Activated naive CD8-positive, alpha-beta T cell treated with anti-CD3 and anti-CD28 coated beads, Interleukin-2, amount 50 U/mL, for 24 hours (primary cell): ENCODE measurements at regions not wholly inside any gene's neighbourhood (a gene's known extent, or its start where the extent isn't known, plus 50 kb on each side); places are given as distances from the start of the nearest gene placed in this dataset.

Experiments used
- ATAC-seq: fragments of 150-1000 bp; cut with Tn5 transposase; one replicate; pipeline ENCODE4 v1.10.0; 2021
- DNase-seq: peaks from one replicate; pipeline ENCODE4 v3.0.0; 2021
- H3K27ac Mint-ChIP-seq: one replicate; pipeline ENCODE4 v1.8.0; 2021; ENCODE audit warnings: mild to moderate bottlenecking, mixed read lengths
- H3K27me3 Mint-ChIP-seq: one replicate; pipeline ENCODE4 v1.8.0; 2021; ENCODE audit warnings: mixed read lengths
- H3K36me3 Mint-ChIP-seq: one replicate; pipeline ENCODE4 v1.8.0; 2021; ENCODE audit warnings: low read depth, mixed read lengths
- H3K4me1 Mint-ChIP-seq: one replicate; pipeline ENCODE4 v1.8.0; 2021; ENCODE audit warnings: mixed read lengths
- H3K4me3 Mint-ChIP-seq: one replicate; pipeline ENCODE4 v1.8.0; 2021; ENCODE audit warnings: mild to moderate bottlenecking, moderate library complexity, mixed read lengths
- H3K9me3 Mint-ChIP-seq: one replicate; pipeline ENCODE4 v1.8.0; 2021; ENCODE audit warnings: mixed read lengths

DNA sequence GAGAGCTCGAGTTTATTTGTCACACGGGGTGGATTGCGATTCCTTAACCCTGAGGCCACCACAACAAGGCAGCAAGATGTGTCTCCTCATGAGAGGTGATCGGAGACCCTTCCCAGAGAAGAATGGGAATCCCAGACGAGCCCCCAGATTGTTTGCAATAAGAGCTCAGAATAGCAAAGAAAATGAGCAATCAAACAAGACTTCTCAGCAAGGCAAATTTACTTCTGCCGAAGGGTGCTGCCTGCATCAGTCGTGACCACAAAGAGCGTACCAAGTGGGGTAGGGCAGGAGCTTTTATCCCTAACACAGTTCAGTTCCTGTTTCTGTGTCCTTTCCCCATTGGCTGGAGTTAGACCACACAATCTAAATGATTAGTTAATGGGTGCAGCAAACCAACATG lies 237.5 kb upstream of the SYT4 start:
- DNase-seq, result no peak
- Mint-ChIP-seq H3K4me3 (no peak overlapping the region), H3K9me3 (peaks cover 21% of the 10 kb centered on the region), H3K27me3 (no peaks in the 10 kb centered on the region), H3K4me1 (no peaks in the 10 kb centered on the region), H3K27ac (no peak overlapping the region), H3K36me3 (no peaks in the 10 kb centered on the region)
- no peak for ATAC-seq

DNA sequence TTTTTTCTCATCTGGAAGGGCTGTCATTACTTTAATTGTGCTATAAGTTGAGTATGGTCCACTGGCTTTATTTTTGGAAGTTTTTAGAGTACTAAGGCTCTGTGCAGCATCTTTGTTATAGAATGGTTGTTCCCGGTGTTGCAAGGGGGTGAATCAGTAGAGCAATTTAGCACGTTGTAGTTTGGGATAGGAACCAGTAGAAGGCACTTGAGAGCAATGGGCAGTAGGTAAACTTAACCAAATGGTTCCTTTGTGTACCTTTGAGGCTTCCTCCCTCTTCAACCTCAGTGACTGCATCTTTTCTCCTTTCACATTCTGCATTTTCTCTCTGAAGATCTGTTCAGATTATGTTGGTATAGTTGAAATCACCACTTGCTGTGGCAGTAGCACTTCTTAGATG lies 238.2 kb upstream of the SYT4 start:
- Mint-ChIP-seq H3K4me3 (no peak overlapping the region), H3K36me3 (no peaks in the 10 kb centered on the region), H3K27ac (no peak overlapping the region), H3K4me1 (no peaks in the 10 kb centered on the region), H3K27me3 (no peaks in the 10 kb centered on the region), H3K9me3 (peaks cover 15% of the 10 kb centered on the region)
- DNase-seq (no peak), ATAC-seq (no peak)

DNA sequence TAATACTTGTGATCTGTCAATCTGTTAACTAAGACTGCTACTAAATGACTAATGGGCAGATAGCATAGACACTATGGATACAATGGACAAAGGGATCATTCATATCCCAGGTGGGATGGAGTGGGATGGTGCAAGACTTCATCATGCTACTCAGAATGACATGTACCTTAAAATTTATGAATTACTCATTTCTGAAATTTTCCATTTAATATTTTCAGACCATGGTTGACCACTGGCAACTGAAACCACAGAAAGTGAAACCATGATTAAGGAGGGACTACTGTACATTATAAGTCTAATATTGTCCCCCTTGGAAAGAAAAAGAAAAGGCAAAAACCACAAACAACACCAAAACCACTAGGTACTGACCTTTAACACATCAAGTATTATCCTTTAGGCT lies 247.0 kb upstream of the SYT4 start:
- Mint-ChIP-seq H3K4me1 (no peaks in the 10 kb centered on the region), H3K27me3 (no peaks in the 10 kb centered on the region), H3K4me3 (no peak overlapping the region), H3K27ac (no peak overlapping the region), H3K9me3 (no peaks in the 10 kb centered on the region), H3K36me3 (no peaks in the 10 kb centered on the region)
- no peak for DNase-seq
- ATAC-seq, result no peak

DNA sequence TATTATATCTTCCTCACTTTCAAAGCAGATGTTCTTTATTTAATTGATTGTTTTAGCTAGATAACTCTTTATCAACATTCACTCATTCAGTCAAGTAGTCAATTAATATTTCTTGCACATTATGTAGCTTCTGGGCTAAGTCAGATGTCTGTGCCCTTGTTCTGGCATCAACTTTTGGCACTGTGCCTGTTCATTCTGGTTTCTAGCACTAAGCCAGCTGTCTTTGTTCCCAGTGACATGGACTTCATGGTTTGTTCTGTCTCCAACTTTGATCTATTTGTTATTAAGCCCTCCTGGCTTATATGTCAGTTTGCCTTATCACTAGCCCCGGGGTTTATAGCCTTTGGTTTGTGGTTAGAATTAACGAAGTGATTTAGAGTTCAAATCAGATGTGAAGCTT lies 247.9 kb upstream of the SYT4 start:
- Mint-ChIP-seq H3K27me3 (no peaks in the 10 kb centered on the region), H3K27ac (no peak overlapping the region), H3K4me3 (no peak overlapping the region), H3K9me3 (no peaks in the 10 kb centered on the region), H3K36me3 (no peaks in the 10 kb centered on the region), H3K4me1 (no peaks in the 10 kb centered on the region)
- DNase-seq (no peak), ATAC-seq (no peak)

DNA sequence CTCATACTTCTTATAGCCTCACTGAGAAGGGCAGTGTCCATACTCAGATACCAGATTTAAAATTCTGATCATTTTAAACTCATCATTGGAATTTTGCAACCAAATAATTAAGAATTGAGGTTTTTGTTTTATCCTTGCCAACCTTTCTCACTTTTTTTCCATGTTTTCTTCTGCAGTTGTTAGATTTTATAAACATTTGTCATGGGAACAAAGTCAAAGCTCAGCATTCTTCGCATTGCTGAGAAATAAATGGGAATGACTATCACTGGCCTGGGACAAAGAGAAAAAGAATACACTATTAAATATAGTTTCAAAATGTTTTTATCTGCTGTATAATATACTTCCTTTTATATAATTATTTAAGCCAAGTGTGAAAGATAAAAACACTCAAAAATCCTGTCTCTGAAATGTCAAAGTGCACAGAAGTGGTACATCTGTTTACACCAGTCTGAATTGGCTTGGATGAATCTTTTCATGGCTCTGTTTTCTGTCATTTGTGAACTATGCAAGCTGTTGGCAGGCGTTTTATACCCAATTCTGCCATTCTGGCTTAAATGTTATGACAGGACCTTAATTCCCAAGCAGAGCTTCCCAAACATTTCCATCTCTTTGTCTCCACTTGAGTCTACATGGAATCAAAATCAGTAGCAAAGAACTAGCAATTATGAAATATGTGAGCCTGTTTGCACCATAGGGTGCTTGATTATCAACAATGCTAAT lies 249.3 kb upstream of the SYT4 start:
- Mint-ChIP-seq H3K36me3 (no peaks in the 10 kb centered on the region), H3K9me3 (no peaks in the 10 kb centered on the region), H3K4me3 (no peak overlapping the region)

DNA sequence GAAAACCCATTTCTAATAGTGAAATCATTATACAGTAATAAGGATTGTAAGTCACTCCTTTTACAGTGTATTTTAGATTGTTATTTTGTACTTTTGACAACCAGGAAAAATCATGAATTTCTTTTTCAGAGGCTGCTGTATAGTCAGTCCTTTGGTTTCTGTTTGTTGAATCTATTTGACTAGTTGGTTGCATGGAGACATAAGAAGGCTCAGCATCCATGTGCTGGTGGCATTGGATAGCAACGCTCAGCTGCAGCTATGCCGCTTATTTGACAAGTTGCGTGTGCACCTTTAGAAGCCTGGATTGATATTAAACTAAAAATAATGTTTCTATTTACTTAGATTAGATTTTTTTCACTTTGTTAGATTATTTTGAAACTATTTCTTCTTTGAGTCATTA lies 254.1 kb upstream of the SYT4 start:
- no peak overlapping the region for H3K27ac Mint-ChIP-seq
- no peaks in the 10 kb centered on the region for H3K36me3 Mint-ChIP-seq
- no peaks in the 10 kb centered on the region for H3K4me1 Mint-ChIP-seq
- no peaks in the 10 kb centered on the region for H3K27me3 Mint-ChIP-seq
- ATAC-seq (no peak), DNase-seq (no peak)
- H3K9me3 Mint-ChIP-seq, result peaks cover 4% of the 10 kb centered on the region
- no peak overlapping the region for H3K4me3 Mint-ChIP-seq

More for the DNA sequence above, 249.3 kb upstream of the SYT4 start:
- H3K27me3 Mint-ChIP-seq, result no peaks in the 10 kb centered on the region
- ATAC-seq (no peak), DNase-seq (no peak)
- no peak overlapping the region for H3K27ac Mint-ChIP-seq
- H3K4me1 Mint-ChIP-seq, result no peaks in the 10 kb centered on the region

DNA sequence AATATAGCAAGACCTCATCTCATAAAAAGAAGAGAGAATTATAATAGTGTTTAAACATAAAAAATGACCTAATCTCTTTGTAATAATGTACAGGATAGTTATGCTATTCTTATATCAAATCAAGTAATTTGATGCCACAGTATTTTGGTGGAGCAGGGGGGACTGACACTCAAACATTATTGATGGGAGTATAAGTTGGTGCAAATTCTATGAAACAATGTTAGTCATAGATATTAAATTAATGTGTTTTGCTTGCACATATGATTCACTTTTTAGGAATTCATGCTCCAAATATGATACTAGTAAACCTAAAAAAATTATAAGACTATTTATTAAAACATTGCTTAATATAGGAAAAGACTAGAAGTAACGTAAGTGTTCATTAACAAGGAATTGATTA lies 256.1 kb upstream of the SYT4 start:
- DNase-seq (no peak), ATAC-seq (no peak)
- Mint-ChIP-seq H3K4me3 (no peak overlapping the region), H3K27me3 (no peaks in the 10 kb centered on the region), H3K9me3 (peaks cover 4% of the 10 kb centered on the region), H3K4me1 (no peaks in the 10 kb centered on the region), H3K36me3 (no peaks in the 10 kb centered on the region), H3K27ac (no peak overlapping the region)

DNA sequence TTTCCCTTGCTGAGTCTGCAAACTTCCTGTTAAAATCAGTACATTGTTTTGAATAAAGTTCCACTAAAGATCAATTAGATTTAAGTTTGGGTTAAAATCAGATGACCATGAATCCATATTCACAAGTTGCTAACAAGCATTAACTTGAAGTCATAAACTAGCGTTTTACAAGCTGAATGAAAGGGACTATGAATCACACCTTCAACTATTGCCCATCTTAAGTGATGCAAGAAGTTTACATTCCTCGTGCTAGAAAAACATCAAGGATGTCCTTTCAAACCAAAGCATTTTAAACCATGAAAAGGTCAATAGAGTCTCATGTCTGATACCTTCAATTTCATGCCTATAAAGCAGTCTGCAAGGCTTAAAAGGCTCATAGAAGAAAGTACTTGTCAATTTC lies 257.2 kb upstream of the SYT4 start:
- Mint-ChIP-seq H3K27ac (no peak overlapping the region), H3K9me3 (peaks cover 4% of the 10 kb centered on the region), H3K4me1 (no peaks in the 10 kb centered on the region), H3K36me3 (no peaks in the 10 kb centered on the region), H3K27me3 (no peaks in the 10 kb centered on the region), H3K4me3 (no peak overlapping the region)
- DNase-seq (no peak), ATAC-seq (no peak)

DNA sequence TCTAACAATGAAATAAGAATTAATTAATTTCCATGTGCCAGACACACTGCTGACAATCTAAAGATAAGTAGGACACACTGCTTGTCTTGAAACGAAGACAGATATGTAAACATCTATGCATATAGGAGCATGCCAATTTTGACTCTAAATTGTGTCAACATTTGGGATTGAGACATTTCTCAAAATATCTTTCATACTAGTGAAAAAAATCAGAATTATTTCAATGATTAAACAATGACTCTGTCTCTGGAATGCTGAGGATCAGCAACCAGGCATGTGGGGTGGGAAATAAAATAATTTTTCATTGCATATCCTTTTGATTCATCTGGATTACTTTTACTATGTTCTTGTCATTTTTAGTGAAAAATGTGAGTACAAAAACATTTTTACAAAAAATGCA lies 262.6 kb upstream of the SYT4 start:
- H3K27ac Mint-ChIP-seq, result no peak overlapping the region

DNA sequence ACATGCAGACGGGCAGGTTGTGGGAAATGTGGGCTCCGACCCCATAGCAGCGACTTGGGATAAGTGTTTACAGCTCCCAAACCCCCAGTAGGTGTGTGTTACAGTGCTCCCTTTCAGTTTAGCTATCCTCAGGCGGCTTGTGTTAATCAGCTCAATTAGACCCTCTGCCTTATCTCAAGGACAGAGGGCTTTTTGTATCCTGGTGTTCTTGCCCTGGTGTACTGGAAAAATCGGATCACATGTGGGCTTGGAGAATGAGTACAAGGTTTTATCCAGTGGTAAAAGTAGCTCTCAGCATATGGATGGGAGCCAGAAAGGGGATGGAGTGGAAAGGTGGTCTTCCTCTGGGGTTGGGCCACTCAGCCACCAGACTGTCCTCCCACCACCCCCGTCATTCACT lies 264.7 kb upstream of the SYT4 start:
- Mint-ChIP-seq H3K9me3 (no peaks in the 10 kb centered on the region), H3K36me3 (no peaks in the 10 kb centered on the region), H3K27ac (no peak overlapping the region), H3K27me3 (no peaks in the 10 kb centered on the region), H3K4me3 (no peak overlapping the region), H3K4me1 (no peaks in the 10 kb centered on the region)
- DNase-seq, result no peak
- no peak for ATAC-seq

More for the DNA sequence above, 262.6 kb upstream of the SYT4 start:
- DNase-seq (no peak), ATAC-seq (no peak)
- H3K9me3 Mint-ChIP-seq, result peaks cover 4% of the 10 kb centered on the region
- H3K27me3 Mint-ChIP-seq, result no peaks in the 10 kb centered on the region
- H3K4me1 Mint-ChIP-seq, result no peaks in the 10 kb centered on the region
- no peaks in the 10 kb centered on the region for H3K36me3 Mint-ChIP-seq
- no peak overlapping the region for H3K4me3 Mint-ChIP-seq

DNA sequence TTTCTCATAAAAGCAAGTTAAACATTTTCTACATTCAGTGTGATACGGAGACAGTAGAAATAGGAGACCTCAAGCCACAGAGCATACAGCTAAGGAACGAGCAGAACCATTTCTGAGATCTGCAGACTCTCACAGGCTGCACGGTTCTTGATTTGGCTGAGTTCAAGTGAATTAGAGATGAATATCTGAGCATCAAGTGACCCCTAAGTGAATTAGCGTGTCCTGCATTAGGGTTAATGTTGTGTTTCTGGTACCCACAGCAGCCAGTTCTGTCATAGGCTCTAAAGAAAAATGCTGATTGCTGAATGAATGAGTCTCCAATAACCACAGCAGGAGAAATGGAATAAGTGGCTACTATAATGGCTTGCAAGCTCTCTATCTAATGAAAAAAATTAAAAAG lies 265.9 kb upstream of the SYT4 start:
- no peak for DNase-seq
- Mint-ChIP-seq H3K36me3 (no peaks in the 10 kb centered on the region), H3K4me1 (no peaks in the 10 kb centered on the region), H3K27me3 (no peaks in the 10 kb centered on the region), H3K9me3 (no peaks in the 10 kb centered on the region), H3K27ac (no peak overlapping the region), H3K4me3 (no peak overlapping the region)
- ATAC-seq, result no peak

DNA sequence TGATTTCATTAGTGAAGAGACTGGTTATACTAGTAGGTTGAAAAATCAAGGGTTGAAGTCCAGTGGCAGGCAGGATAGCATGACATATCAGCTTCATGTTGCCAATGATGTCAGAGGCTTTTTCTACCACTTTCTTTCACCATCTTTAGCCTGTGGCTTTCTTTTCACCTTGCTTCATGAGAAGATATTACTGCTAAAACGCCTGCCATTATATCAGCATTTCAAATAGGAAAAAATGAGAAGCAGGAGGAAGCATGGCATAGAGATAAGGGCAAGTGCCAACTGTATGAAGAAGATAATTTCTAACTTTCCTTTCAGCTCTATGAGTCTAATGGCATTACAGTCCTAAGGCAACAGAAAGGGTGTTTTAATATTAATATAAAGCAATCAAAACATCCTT lies 270.2 kb upstream of the SYT4 start:
- no peak for ATAC-seq
- Mint-ChIP-seq H3K27me3 (no peaks in the 10 kb centered on the region), H3K36me3 (no peaks in the 10 kb centered on the region), H3K9me3 (peaks cover 25% of the 10 kb centered on the region), H3K4me3 (no peak overlapping the region), H3K27ac (no peak overlapping the region), H3K4me1 (no peaks in the 10 kb centered on the region)
- no peak for DNase-seq

DNA sequence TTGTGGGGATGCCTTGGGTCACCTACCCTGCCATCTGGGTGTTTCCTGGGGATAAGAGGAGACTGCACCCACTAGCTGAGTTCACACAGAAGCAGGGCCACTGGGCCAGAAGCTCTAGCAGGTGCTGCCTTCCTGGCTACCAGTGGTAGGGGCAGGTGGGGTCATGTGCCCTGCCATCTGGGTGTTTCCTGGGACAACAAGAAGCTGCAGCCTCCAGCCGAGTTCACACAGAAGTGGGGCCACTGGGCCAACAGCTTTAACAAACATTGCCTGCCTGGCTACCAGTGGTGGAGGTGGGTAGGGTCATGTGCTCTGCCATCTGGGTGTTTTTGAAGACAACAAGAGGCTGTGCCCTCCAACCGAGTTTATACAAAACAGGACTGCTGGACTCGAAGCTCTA lies 282.2 kb upstream of the SYT4 start:
- H3K36me3 Mint-ChIP-seq, result no peaks in the 10 kb centered on the region
- no peak overlapping the region for H3K4me3 Mint-ChIP-seq

DNA sequence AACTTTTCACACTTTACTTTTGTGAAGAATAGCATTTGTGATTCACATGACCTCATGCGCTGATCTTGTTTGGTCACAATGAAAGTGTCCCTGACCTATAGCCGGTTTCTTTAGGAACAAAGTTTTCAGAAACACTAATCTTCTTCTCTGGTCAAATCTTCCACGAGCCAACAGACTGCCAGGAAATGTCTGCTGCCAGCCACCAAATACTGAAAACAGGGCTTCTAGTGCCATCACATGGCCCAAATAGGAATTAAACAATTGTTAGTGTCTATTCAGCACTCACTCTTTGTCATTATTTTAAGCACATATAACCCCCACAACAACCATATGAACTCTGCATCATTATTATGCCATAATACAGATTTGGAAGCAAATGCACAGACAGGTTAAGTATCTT lies 286.5 kb upstream of the SYT4 start:
- DNase-seq (no peak), ATAC-seq (no peak)
- Mint-ChIP-seq H3K36me3 (no peaks in the 10 kb centered on the region), H3K27ac (no peak overlapping the region), H3K4me1 (no peaks in the 10 kb centered on the region), H3K27me3 (peaks cover 4% of the 10 kb centered on the region), H3K9me3 (no peaks in the 10 kb centered on the region), H3K4me3 (no peak overlapping the region)

More for the DNA sequence above, 282.2 kb upstream of the SYT4 start:
- Mint-ChIP-seq H3K27ac (no peak overlapping the region), H3K9me3 (peaks cover 5% of the 10 kb centered on the region), H3K4me1 (no peaks in the 10 kb centered on the region), H3K27me3 (peaks cover 3% of the 10 kb centered on the region)
- ATAC-seq (no peak), DNase-seq (no peak)

DNA sequence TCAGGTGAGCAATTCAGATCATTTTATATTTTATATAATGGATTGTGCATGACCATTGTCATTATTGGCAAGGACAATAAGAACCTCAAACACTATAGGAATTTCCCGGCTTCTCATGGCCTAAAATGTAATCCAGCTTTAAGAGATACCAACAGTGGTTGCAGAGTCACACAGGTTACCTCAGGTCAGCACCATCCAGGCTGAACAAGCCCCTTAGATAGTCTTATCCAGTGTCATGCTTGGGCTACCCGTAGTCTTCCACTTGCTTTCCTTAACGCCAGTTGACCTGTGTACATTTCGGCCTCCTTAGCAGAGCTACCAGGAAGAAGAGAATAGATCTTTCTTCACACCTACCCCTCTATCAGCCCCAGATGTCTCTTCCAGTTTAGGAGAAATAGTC lies 293.3 kb upstream of the SYT4 start:
- Mint-ChIP-seq H3K9me3 (no peaks in the 10 kb centered on the region), H3K27ac (no peak overlapping the region)

DNA sequence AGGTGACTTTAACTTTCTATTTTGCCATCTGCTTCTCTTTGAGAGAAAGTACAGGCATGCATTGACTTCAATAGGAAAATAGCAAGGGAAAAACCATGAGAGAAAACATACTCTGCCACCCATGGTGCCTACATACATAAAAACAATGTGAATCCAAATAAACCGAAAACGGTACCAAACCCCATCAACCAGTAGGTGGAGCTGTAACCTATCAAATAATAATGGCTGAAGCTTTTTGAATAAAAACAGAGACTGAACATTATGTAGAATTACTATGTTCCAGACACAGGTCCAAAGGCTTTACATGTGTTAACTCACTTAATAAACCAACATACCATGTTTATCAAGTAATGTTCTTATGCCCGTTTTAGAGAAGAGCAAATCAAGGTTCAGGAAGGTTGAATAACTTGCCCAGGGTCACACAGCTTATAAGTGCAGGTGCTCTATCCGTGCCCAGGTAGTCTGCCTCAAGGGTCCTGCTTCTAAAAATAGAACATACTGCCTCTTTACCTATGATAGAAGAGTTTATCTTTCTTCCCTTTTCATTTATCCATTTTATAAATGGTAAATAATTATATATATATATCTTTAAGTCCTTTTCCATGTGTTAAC lies 293.9 kb upstream of the SYT4 start:
- no peak for ATAC-seq
- no peaks in the 10 kb centered on the region for H3K4me1 Mint-ChIP-seq
- H3K27ac Mint-ChIP-seq, result no peak overlapping the region
- H3K4me3 Mint-ChIP-seq, result no peak overlapping the region
- H3K9me3 Mint-ChIP-seq, result no peaks in the 10 kb centered on the region
- DNase-seq, result no peak
- no peaks in the 10 kb centered on the region for H3K36me3 Mint-ChIP-seq
- H3K27me3 Mint-ChIP-seq, result peaks cover 2% of the 10 kb centered on the region

More for the DNA sequence above, 293.3 kb upstream of the SYT4 start:
- H3K4me3 Mint-ChIP-seq, result no peak overlapping the region
- peaks cover 2% of the 10 kb centered on the region for H3K27me3 Mint-ChIP-seq
- H3K4me1 Mint-ChIP-seq, result no peaks in the 10 kb centered on the region
- ATAC-seq (no peak), DNase-seq (no peak)
- H3K36me3 Mint-ChIP-seq, result no peaks in the 10 kb centered on the region
